ENCODE measurements at regions not wholly inside any gene's neighbourhood (a gene's known extent, or its start where the extent isn't known, plus 50 kb on each side); places are given as distances from the start of the nearest gene placed in this dataset.

- FAIRE-seq (peak; percentile 40), DNase-seq (ENCODE audit: low read depth, low spot score) (peak; percentile 51)
- H3K9me3 ChIP-seq (replicated peaks; ENCODE audit: control insufficient read depth, insufficient read depth, low read length) = no peaks in the 10 kb centered on the region
- BruUV-seq (replicated peaks) = no TSS peak
- intact Hi-C loops (cut with micrococcal nuclease) (loop anchor here (1.0 kb wide), 1 partner anchor 8 kb away; no protein-coding TSS in a partner anchor), dilution Hi-C loops (cut with MboI; ENCODE audit: extremely low pct_ligation_motif_present, low sequenced_read_pairs) (no loop called here)
- no peaks in the 10 kb centered on the region for H3K36me3 ChIP-seq (ENCODE audit: control insufficient read depth in 2 of 2, extremely low read depth in 1 of 2, insufficient read depth in 2 of 2, low read length in 2 of 2)
- H3K79me2 ChIP-seq (ENCODE audit: control insufficient read depth, insufficient read depth, low read length) = no peaks in the 10 kb centered on the region
- no peak overlapping the region for H3K9ac ChIP-seq (replicated peaks; ENCODE audit: extremely low read depth, insufficient read depth, low read length)
- no peak overlapping the region for H3K27ac ChIP-seq (ENCODE audit: insufficient read depth, low read depth, low read length)
- no peaks in the 10 kb centered on the region for H3K9me1 ChIP-seq (replicated peaks; ENCODE audit: control insufficient read depth, extremely low read depth, insufficient read depth, low read length)
- CTCF ChIA-PET = interaction anchor here (1.3 to 1.4 kb wide), 2 partner anchors 9 to 274 kb away, joined by 3 to 4 read pairs; no protein-coding TSS in a partner anchor
- no peak overlapping the region for H2AFZ ChIP-seq (ENCODE audit: low read depth, low read length)
- no peak for TF ChIP-seq JUN (IDR thresholded peaks at IDR 0.05; ENCODE audit: borderline replicate concordance, insufficient read depth, insufficient read length, low read depth)
- TF ChIP-seq GATA2 (IDR thresholded peaks at IDR 0.05; ENCODE audit: insufficient read depth, insufficient read length, low read depth, low read length) = no peak
- no peak for TF ChIP-seq MAX (IDR thresholded peaks at IDR 0.05; ENCODE audit: insufficient read depth, insufficient read length)
- TF ChIP-seq POLR2A (IDR thresholded peaks at IDR 0.05; ENCODE audit: low read depth, low read length) = no peak
- TF ChIP-seq POLR2AphosphoS5 (IDR thresholded peaks at IDR 0.05; ENCODE audit: insufficient read depth, low read depth, low read length) = no peak
- no peak for TF ChIP-seq EZH2 (IDR thresholded peaks at IDR 0.05; ENCODE audit: borderline replicate concordance, low read depth, low read length, severe bottlenecking)
- TF ChIP-seq MYC (IDR thresholded peaks at IDR 0.05; ENCODE audit: low read depth, low read length) = no peak
- no peak for TF ChIP-seq CTCF (IDR thresholded peaks at IDR 0.05; ENCODE audit: extremely low read depth in 1 of 2, insufficient read depth in 1 of 2, low read depth in 1 of 2, low read length in 2 of 2)
- TF ChIP-seq FOS (IDR thresholded peaks at IDR 0.05; ENCODE audit: borderline replicate concordance, insufficient read depth, low read length) = no peak
- no peak overlapping the region for H3K4me2 ChIP-seq (ENCODE audit: insufficient read depth, low read length)
- peaks cover 38% of the 10 kb centered on the region for H3K4me1 ChIP-seq (ENCODE audit: control insufficient read depth, extremely low read depth, insufficient read depth, low read length)
- no peak overlapping the region for H3K4me3 ChIP-seq (replicated peaks in 1 of 3; ENCODE audit: insufficient read depth in 1 of 3, low read depth in 1 of 3, low read length in 3 of 3)
- POLR2A ChIA-PET = no interaction called here
- H4K20me1 ChIP-seq (replicated peaks; ENCODE audit: control insufficient read depth, extremely low read depth, insufficient read depth, low read length) = no peaks in the 10 kb centered on the region
- no peaks in the 10 kb centered on the region for H3K27me3 ChIP-seq (ENCODE audit: control insufficient read depth in 2 of 2, insufficient read depth in 2 of 2, low read length in 2 of 2)
These were observed 107.7 kb upstream of the EEPD1 start for GRCh38 chr7:36045326-36045725.

Data from endothelial cell of umbilical vein (primary cell).